ENCODE measurements at regions not wholly inside any gene's neighbourhood (a gene's known extent, or its start where the extent isn't known, plus 50 kb on each side); places are given as distances from the start of the nearest gene placed in this dataset.
A peak's percentile ranks its signal among the peaks of the same experiment; 100 is the strongest.

DNA sequence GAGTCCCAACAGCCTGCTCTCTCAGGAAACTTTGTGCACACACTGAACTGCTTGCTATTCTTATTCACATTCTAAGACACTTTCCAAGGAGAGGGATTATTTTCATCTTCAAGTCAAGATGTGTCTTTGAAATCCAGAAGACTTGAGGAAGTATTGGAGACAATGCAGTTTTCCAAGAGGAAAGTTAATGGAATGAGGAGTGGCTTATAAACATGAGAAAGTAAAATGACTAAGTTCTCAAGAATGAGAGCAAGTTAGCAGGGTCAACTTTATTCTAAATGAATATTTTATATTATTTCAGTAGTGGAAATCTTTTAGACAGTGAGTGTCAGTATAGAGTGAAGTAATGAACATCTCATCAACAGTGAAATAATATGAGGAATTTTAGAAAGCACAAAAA is 1239.3 kb downstream of the MRPL39 start:
- Mint-ChIP-seq H3K9me3 (no peaks in the 10 kb centered on the region), H3K27ac (no peak overlapping the region), H3K27me3 (ENCODE audit: low read depth) (no peaks in the 10 kb centered on the region), H3K36me3 (ENCODE audit: low read depth) (no peaks in the 10 kb centered on the region), H3K4me3 (ENCODE audit: low read depth) (no peak overlapping the region), H3K4me1 (ENCODE audit: low read depth) (no peaks in the 10 kb centered on the region)
- no peak for DNase-seq (ENCODE audit: low spot score)
- intact Hi-C loops (cut with micrococcal nuclease), result no loop called here

DNA sequence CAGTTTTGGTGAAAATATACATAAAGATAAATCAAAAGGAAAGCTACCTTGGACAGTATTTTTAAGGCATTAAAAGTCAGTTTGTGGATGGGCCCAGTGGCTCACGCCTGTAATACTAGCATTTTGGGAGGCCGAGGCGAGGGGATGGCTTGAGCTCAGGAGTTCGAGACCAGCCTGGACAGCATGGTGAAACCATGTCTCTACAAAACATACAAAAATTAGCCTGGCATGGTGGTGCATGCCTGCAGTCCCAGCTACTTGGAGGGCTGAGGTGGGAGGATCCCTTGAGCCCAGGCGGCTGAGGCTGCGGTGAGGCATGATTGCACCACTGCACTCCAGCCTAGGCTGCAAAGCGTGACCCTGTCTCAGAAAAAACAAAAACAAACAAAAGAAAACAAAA is 1253.8 kb downstream of the MRPL39 start:
- Mint-ChIP-seq H3K27me3 (ENCODE audit: low read depth) (no peaks in the 10 kb centered on the region), H3K27ac (no peak overlapping the region), H3K4me3 (ENCODE audit: low read depth) (no peak overlapping the region), H3K36me3 (ENCODE audit: low read depth) (no peaks in the 10 kb centered on the region), H3K4me1 (ENCODE audit: low read depth) (no peaks in the 10 kb centered on the region), H3K9me3 (no peaks in the 10 kb centered on the region)
- intact Hi-C loops (cut with micrococcal nuclease), result no loop called here
- no peak for DNase-seq (ENCODE audit: low spot score)

DNA sequence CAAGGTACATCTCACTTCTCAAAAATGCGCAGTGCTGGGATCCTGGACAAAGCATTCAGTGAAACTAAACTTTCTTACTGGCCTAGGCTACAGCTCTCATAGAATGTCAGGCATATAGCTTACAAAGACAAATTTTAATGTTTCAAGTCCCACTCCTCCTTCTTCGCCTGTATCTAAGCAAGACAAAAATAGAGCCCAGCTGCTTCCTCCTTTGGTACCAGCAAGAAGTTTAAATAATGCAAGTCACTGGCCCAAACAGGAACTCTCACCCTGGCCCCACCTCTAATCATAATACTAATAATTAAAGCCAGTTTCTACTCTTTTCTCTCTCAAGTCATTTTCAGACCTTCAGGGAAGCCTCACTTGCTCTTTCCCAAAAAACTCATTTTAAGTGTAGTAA is 1267.9 kb downstream of the MRPL39 start:
- H3K27ac Mint-ChIP-seq, result no peak overlapping the region
- intact Hi-C loops (cut with micrococcal nuclease), result no loop called here

DNA sequence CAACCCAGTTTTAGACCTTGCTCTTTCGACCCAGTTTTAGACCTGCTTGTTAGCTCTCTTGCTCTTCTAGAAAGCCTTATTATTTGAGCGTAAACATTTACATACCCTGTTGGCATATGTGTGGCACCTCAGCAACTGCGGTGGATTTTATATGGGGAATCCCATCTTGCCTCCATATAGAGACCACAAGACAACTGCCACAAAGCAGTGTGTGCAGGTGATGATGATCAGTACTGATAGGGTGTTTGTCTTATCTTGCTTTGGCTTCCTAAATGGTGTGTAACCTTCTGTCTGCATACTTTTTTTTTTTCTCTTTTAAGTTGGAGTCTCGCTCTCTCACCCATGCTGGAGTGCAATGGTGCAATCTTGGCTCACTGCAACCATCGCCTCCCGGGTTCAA is 1270.8 kb downstream of the MRPL39 start:
- intact Hi-C loops (cut with micrococcal nuclease), result no loop called here
- Mint-ChIP-seq H3K36me3 (ENCODE audit: low read depth) (no peaks in the 10 kb centered on the region), H3K9me3 (peaks cover 4% of the 10 kb centered on the region), H3K4me1 (ENCODE audit: low read depth) (no peaks in the 10 kb centered on the region), H3K27ac (no peak overlapping the region), H3K27me3 (ENCODE audit: low read depth) (no peaks in the 10 kb centered on the region), H3K4me3 (ENCODE audit: low read depth) (no peak overlapping the region)
- DNase-seq (ENCODE audit: low spot score), result no peak

More for the DNA sequence above, 1267.9 kb downstream of the MRPL39 start:
- no peak overlapping the region for H3K4me3 Mint-ChIP-seq (ENCODE audit: low read depth)
- no peaks in the 10 kb centered on the region for H3K4me1 Mint-ChIP-seq (ENCODE audit: low read depth)
- no peak for DNase-seq (ENCODE audit: low spot score)
- H3K27me3 Mint-ChIP-seq (ENCODE audit: low read depth), result no peaks in the 10 kb centered on the region
- H3K36me3 Mint-ChIP-seq (ENCODE audit: low read depth), result no peaks in the 10 kb centered on the region
- H3K9me3 Mint-ChIP-seq, result peaks cover under 1% of the 10 kb centered on the region

DNA sequence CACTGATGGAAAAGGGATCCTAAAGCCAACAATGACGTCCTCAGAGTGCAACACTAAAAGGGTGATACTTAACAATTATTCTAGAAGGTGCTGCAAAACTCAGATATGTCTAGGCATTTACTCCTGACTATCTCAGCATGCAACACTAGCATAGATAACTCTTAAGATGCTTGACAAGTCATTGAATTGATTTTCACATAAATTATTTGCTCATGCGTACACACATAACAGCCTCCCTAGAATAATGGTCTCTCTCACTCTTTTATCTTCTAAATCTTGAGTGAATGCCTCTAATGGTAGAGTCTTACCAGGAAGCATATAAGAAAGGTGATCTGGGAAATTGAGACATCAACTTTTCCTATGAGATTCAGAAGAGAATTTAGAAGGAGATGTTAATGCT is 1283.7 kb downstream of the MRPL39 start:
- no peak overlapping the region for H3K4me3 Mint-ChIP-seq (ENCODE audit: low read depth)
- no peaks in the 10 kb centered on the region for H3K27me3 Mint-ChIP-seq (ENCODE audit: low read depth)
- H3K4me1 Mint-ChIP-seq (ENCODE audit: low read depth), result no peaks in the 10 kb centered on the region
- intact Hi-C loops (cut with micrococcal nuclease), result no loop called here
- no peak overlapping the region for H3K27ac Mint-ChIP-seq
- peaks cover 3% of the 10 kb centered on the region for H3K9me3 Mint-ChIP-seq
- no peak for DNase-seq (ENCODE audit: low spot score)
- no peaks in the 10 kb centered on the region for H3K36me3 Mint-ChIP-seq (ENCODE audit: low read depth)

DNA sequence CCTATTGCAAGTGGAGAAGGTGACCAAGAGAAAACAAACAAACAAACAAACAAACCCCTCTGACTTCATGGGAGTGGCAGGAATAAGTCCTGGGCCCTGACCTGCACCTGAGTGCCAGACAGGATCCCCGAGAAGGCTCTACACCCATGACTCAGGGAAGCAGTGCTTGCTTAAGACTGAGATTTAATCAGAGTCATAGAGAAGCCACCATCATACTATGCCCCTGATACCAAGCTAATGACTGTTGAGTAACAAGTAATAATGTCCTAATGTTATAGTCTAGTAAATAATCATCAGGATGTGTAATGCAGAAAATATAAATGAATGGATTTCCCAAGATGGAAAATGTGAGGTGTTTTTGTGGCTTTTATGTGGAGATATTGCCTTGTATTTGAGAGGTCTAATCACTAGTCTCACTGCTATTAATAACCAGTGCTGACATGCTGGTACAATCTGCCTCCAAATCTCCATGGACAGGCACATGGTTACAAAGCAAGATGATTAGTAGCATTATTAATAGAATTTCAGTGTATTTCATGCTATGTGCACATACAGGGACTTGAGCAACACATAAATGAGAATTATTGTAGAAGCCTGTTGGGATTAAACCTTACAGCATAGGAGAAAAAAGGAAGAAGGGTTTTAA is 1290.9 kb downstream of the MRPL39 start:
- Mint-ChIP-seq H3K27ac (no peak overlapping the region), H3K36me3 (ENCODE audit: low read depth) (no peaks in the 10 kb centered on the region), H3K9me3 (no peaks in the 10 kb centered on the region), H3K4me3 (ENCODE audit: low read depth) (no peak overlapping the region), H3K4me1 (ENCODE audit: low read depth) (no peaks in the 10 kb centered on the region), H3K27me3 (ENCODE audit: low read depth) (no peaks in the 10 kb centered on the region)
- intact Hi-C loops (cut with micrococcal nuclease), result no loop called here
- DNase-seq (ENCODE audit: low spot score), result no peak

DNA sequence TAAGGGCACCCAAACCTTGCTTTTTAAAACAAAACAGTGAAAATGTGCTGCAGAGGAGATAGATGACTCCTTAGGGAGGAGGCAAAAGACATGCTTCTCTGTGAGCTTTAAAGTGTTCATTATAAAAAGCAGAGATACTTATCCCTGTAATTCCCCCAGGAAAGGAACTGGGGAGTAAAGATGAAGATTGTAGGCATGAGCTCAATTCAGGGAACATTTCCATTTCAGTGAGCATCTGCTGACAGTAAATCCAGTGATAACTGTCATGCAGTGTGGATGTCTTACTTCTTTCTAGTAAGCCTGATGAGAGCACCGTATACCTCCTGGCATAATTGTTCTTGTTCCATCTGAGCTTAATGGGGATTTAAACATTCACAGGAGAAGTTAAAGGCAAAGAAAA is 1296.5 kb downstream of the MRPL39 start:
- H3K9me3 Mint-ChIP-seq, result no peaks in the 10 kb centered on the region
- intact Hi-C loops (cut with micrococcal nuclease), result no loop called here
- no peak overlapping the region for H3K4me3 Mint-ChIP-seq (ENCODE audit: low read depth)
- DNase-seq (ENCODE audit: low spot score), result no peak
- no peaks in the 10 kb centered on the region for H3K27me3 Mint-ChIP-seq (ENCODE audit: low read depth)
- H3K36me3 Mint-ChIP-seq (ENCODE audit: low read depth), result no peaks in the 10 kb centered on the region
- no peak overlapping the region for H3K27ac Mint-ChIP-seq
- H3K4me1 Mint-ChIP-seq (ENCODE audit: low read depth), result no peaks in the 10 kb centered on the region

DNA sequence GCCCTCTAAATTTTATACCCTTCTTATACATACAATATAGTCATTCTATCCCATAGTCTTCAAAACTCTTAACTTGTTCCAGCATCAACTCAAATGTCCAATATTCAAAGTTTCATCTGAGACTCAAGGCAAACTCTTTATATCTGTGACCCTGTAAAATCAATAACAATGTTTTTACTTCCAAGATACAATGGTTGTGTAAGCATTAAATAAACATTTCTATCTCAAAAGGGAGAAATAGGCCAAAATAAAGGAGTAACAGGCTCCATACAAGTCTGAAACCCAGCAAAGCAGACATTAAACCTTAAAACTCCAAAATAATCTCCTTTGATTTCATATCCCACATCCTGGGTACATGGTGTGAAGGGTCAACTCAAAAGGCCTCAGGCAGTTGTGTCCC is 1299.1 kb downstream of the MRPL39 start:
- no peak for DNase-seq (ENCODE audit: low spot score)
- H3K27me3 Mint-ChIP-seq (ENCODE audit: low read depth), result no peaks in the 10 kb centered on the region
- intact Hi-C loops (cut with micrococcal nuclease), result no loop called here
- no peak overlapping the region for H3K4me3 Mint-ChIP-seq (ENCODE audit: low read depth)
- H3K36me3 Mint-ChIP-seq (ENCODE audit: low read depth), result no peaks in the 10 kb centered on the region
- no peaks in the 10 kb centered on the region for H3K4me1 Mint-ChIP-seq (ENCODE audit: low read depth)
- no peak overlapping the region for H3K27ac Mint-ChIP-seq
- no peaks in the 10 kb centered on the region for H3K9me3 Mint-ChIP-seq

DNA sequence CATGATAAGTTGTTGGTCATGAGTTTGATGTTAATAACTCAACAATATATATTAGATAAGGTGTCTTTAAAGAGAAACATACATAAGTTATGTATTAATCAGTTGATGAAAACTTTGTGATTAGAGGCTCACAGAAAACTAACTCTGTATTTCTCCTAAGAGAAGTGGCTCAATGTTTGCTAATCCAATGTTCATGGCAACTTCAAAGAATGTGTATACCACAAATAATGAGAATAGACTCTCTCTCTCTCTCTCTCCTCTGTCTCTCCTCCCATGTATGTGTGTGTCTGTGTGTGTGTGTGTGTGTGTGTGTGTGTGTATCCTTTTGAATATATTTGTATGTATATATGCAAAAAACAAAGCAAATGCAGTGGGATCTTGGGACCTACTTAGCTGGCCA is 1304.9 kb downstream of the MRPL39 start:
- H3K9me3 Mint-ChIP-seq, result no peaks in the 10 kb centered on the region
- H3K4me1 Mint-ChIP-seq (ENCODE audit: low read depth), result no peaks in the 10 kb centered on the region
- H3K36me3 Mint-ChIP-seq (ENCODE audit: low read depth), result no peaks in the 10 kb centered on the region
- no peaks in the 10 kb centered on the region for H3K27me3 Mint-ChIP-seq (ENCODE audit: low read depth)
- intact Hi-C loops (cut with micrococcal nuclease), result no loop called here
- no peak overlapping the region for H3K27ac Mint-ChIP-seq
- no peak for DNase-seq (ENCODE audit: low spot score)
- H3K4me3 Mint-ChIP-seq (ENCODE audit: low read depth), result no peak overlapping the region

DNA sequence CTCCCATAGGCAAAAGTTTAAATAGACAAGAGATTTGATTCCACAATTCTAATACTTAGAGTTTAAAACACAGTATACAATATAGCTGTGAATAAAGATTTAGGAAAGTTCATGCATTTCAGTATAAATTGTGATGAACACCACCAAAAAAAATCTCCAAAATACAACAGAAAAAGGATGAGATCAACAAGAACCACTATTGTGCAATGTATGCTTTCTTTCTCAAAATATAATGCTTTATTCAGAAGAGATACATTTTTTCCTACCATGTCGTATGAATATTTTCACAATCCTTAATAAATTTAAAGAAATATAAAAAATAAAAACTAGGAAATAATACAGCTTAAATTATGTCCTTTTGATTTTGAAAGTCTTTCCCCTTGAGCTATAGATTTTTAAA is 1309.2 kb downstream of the MRPL39 start:
- no peak for DNase-seq (ENCODE audit: low spot score)
- Mint-ChIP-seq H3K9me3 (no peaks in the 10 kb centered on the region), H3K27ac (no peak overlapping the region), H3K4me3 (ENCODE audit: low read depth) (no peak overlapping the region), H3K4me1 (ENCODE audit: low read depth) (no peaks in the 10 kb centered on the region), H3K36me3 (ENCODE audit: low read depth) (no peaks in the 10 kb centered on the region), H3K27me3 (ENCODE audit: low read depth) (no peaks in the 10 kb centered on the region)
- intact Hi-C loops (cut with micrococcal nuclease), result no loop called here

DNA sequence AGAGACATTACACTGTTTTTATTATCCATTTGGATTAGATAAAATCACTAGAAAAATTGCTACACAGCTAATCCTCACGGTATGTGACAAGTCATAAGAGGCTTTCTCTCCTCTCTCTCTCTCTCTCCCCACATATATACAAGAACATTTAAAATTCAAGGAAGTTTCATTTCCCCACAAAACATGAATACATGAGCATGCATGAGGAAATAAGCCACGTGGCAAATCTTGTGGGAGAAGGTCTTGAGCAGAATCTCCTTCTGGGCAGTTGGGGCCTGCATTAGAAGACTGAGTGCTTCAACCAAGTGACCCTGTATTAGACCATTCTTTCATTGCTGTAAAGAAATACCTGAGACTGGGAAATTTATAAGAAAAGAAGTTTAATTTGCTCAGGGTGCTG is 1313.1 kb downstream of the MRPL39 start:
- H3K27ac Mint-ChIP-seq, result no peak overlapping the region
- intact Hi-C loops (cut with micrococcal nuclease), result no loop called here
- H3K9me3 Mint-ChIP-seq, result no peaks in the 10 kb centered on the region

DNA sequence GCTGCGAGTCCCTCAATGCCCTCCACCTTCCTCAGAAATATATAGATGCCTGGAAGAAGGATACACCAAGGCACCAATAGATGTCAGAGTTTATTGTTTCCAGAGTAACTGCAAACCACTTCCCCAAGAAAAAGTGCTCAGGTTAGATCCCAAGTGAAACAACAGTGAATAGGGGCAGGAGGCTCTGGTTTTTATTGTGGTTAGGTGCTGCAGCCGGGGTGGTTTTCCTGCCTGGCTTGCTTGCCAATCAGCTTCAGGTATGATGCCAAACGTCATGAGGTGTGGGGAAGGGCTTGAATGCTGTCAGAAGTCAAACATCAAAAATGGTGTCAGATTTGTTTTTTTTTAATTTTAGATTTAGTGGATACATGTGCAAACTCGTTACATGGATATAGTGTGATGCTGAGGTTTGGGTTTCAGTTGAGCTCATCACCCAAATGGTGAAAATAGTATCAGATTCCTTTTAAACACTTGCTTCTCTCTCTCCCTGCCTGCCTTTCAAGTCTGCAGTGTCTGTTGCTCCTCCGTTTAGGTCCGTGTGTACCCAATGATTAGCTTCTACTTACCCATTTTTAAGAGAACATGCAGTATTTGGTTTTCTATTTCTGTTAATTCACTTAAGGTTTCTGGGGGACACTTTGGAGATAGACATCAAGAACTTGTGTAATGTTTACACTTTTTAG is 1317.0 kb downstream of the MRPL39 start:
- Mint-ChIP-seq H3K27ac (no peak overlapping the region), H3K4me3 (ENCODE audit: low read depth) (no peak overlapping the region), H3K27me3 (ENCODE audit: low read depth) (no peaks in the 10 kb centered on the region), H3K36me3 (ENCODE audit: low read depth) (no peaks in the 10 kb centered on the region), H3K4me1 (ENCODE audit: low read depth) (peaks cover 7% of the 10 kb centered on the region), H3K9me3 (no peaks in the 10 kb centered on the region)
- DNase-seq (ENCODE audit: low spot score), result peak; percentile 33
- intact Hi-C loops (cut with micrococcal nuclease), result no loop called here

More for the DNA sequence above, 1313.1 kb downstream of the MRPL39 start:
- H3K27me3 Mint-ChIP-seq (ENCODE audit: low read depth), result no peaks in the 10 kb centered on the region
- DNase-seq (ENCODE audit: low spot score), result no peak
- peaks cover 7% of the 10 kb centered on the region for H3K4me1 Mint-ChIP-seq (ENCODE audit: low read depth)
- no peak overlapping the region for H3K4me3 Mint-ChIP-seq (ENCODE audit: low read depth)
- no peaks in the 10 kb centered on the region for H3K36me3 Mint-ChIP-seq (ENCODE audit: low read depth)

DNA sequence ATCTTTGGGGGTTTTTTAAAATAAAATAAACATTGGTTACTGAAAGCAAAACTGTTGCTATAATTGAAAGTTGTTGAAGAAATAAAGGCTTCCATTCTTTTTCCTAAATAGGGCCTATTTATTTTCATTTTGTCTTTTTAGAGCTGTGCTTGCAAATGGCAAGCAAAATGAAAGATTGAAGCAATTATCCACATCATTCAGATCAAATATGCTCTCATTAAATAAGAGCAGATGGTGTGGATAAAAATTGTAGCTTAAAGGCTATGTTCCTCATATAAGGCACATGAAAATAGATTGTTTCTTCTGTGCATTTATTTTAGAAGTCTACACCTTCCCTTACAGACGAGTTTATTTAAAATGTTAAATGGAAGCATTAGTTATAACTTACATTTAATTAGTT is 1317.7 kb downstream of the MRPL39 start:
- intact Hi-C loops (cut with micrococcal nuclease), result no loop called here
- Mint-ChIP-seq H3K27me3 (ENCODE audit: low read depth) (no peaks in the 10 kb centered on the region), H3K9me3 (no peaks in the 10 kb centered on the region), H3K4me1 (ENCODE audit: low read depth) (peaks cover 7% of the 10 kb centered on the region), H3K4me3 (ENCODE audit: low read depth) (no peak overlapping the region), H3K36me3 (ENCODE audit: low read depth) (no peaks in the 10 kb centered on the region), H3K27ac (no peak overlapping the region)
- DNase-seq (ENCODE audit: low spot score), result no peak
